DOHH2 (cell line): ENCODE measurements at regions not wholly inside any gene's neighbourhood (a gene's known extent, or its start where the extent isn't known, plus 50 kb on each side); places are given as distances from the start of the nearest gene placed in this dataset.

ENCODE experiments used
- EZH2phosphoT487 ChIP-seq: fragments of 200-600 bp; sonication (generic); IDR thresholded peaks from 2 replicates; pipeline ENCODE4 v1.6.1; 2017; ENCODE audit warnings: borderline replicate concordance, mild to moderate bottlenecking, antibody characterized with exemption, low read length, moderate library complexity, mixed read lengths
- TF ChIP-seq, protein P1 (sequence below): fragments of 200-600 bp; sonication (generic); IDR thresholded peaks from one replicate; pipeline ENCODE4 v1.5.1; 2014; ENCODE audit warnings: antibody characterized with exemption, mild to moderate bottlenecking, low read depth, low read length; ENCODE audit not compliant: poor library complexity, severe bottlenecking

DNA sequence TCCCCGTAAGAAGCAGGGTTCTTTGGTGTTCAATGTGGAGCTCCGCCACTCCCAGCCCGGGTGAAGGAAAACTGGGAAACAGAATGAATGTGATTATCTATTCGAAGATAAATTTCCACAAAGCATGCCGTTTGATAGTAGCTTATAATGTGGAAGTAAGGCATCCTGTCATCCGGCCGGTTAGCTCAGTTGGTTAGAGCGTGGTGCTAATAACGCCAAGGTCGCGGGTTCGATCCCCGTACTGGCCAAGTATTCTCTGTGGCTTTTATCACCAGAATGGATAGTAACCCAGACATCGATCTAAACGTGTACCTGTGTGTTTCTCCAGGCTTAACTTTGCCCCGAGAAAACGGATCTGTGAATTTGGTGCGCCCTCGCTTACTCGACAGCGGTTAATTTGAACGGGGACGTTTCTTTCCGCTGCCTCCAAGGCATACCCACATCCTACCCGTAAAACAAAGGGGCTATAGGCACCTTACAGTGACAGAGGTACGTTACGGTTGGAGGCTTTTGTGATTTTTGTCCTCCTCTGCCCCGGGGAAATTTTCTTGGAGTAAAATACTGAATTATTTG is 215.2 kb upstream of the ZNF184 start:
- TF ChIP-seq, protein P1, sequence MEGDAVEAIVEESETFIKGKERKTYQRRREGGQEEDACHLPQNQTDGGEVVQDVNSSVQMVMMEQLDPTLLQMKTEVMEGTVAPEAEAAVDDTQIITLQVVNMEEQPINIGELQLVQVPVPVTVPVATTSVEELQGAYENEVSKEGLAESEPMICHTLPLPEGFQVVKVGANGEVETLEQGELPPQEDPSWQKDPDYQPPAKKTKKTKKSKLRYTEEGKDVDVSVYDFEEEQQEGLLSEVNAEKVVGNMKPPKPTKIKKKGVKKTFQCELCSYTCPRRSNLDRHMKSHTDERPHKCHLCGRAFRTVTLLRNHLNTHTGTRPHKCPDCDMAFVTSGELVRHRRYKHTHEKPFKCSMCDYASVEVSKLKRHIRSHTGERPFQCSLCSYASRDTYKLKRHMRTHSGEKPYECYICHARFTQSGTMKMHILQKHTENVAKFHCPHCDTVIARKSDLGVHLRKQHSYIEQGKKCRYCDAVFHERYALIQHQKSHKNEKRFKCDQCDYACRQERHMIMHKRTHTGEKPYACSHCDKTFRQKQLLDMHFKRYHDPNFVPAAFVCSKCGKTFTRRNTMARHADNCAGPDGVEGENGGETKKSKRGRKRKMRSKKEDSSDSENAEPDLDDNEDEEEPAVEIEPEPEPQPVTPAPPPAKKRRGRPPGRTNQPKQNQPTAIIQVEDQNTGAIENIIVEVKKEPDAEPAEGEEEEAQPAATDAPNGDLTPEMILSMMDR, result no peak
- TF ChIP-seq EZH2phosphoT487, result no peak
